Sigmoid colon (tissue), 6 donors: ENCODE measurements at regions not wholly inside any gene's neighbourhood (a gene's known extent, or its start where the extent isn't known, plus 50 kb on each side); places are given as distances from the start of the nearest gene placed in this dataset.

ENCODE experiments used
- DNase-seq: peaks from one replicate; pipeline ENCODE4 v3.0.0-alpha.2; 2019
- H3K27ac ChIP-seq, 4 donors: fragments of 200-600 bp; sonication (generic); one replicate each; pipeline ENCODE4 v1.5.1; 2016 to 2019; ENCODE audit warnings: mild to moderate bottlenecking in 1 of 4
- H3K27me3 ChIP-seq, 3 donors: fragments of 200-600 bp; sonication (generic); one replicate each; pipeline ENCODE4 v1.5.1; 2019; ENCODE audit warnings: mild to moderate bottlenecking in 1 of 3
- H3K36me3 ChIP-seq, 4 donors: fragments of 200-600 bp; sonication (generic); one replicate each; pipeline ENCODE4 v1.5.1; 2016 to 2019
- H3K4me1 ChIP-seq, 4 donors: fragments of 200-600 bp; sonication (generic); one replicate each; pipeline ENCODE4 v1.5.1; 2017 to 2019
- H3K4me3 ChIP-seq, 4 donors: fragments of 200-600 bp; sonication (generic); one replicate each; pipeline ENCODE4 v1.5.1; 2017 to 2019; ENCODE audit warnings: mild to moderate bottlenecking in 2 of 4, moderate library complexity in 1 of 4
- H3K9me3 ChIP-seq, 4 donors: fragments of 200-600 bp in 3 of 4; sonication (generic) in 3 of 4; one replicate each; pipeline versions ENCODE4 v1.5.1 to v1.6.1; 2013 to 2019
- EP300 ChIP-seq, 4 donors: sonication (generic); formaldehyde crosslinking; IDR thresholded peaks; one replicate each; pipeline ENCODE4 v1.6.1; 2017; ENCODE audit warnings: antibody characterized with exemption in 4 of 4
- POLR2A ChIP-seq, 2 donors: fragments of 450-650 bp; IDR thresholded peaks; one replicate each; pipeline ENCODE4 v1.6.1; 2016; ENCODE audit warnings: antibody characterized with exemption in 2 of 2, mild to moderate bottlenecking in 2 of 2, moderate library complexity in 2 of 2
- POLR2AphosphoS5 ChIP-seq, 4 donors: sonication (generic); formaldehyde crosslinking; IDR thresholded peaks; one replicate each; pipeline ENCODE4 v1.6.1; 2017; ENCODE audit warnings: antibody characterized with exemption in 4 of 4
- WGBS, 2 donors: extraction: QIAGEN DNeasy Blood & Tissue Kit; methylation state at CpG; one replicate each; pipeline ENCODE4 v1.1.7; 2013; 5-methylcytosine and 5-hydroxymethylcytosine counted together
- intact Hi-C: fragments of 100-400 bp; cut with DNase I; formaldehyde crosslinking; loops from one replicate; pipeline ENCODE4 v1.15.1; 2023
- TF ChIP-seq, protein P1 (sequence below), 4 experiments: fragments of 450-650 bp in 3 of 4; fragments of 200-600 bp in 1 of 4; IDR thresholded peaks; one replicate each; pipeline ENCODE4 v1.5.1; 2016 to 2019; ENCODE audit warnings: antibody characterized with exemption in 4 of 4, mild to moderate bottlenecking in 3 of 4, moderate library complexity in 2 of 4
- donor health status: healthy with polysubstance abuse.
- donor health status: healthy.

DNA sequence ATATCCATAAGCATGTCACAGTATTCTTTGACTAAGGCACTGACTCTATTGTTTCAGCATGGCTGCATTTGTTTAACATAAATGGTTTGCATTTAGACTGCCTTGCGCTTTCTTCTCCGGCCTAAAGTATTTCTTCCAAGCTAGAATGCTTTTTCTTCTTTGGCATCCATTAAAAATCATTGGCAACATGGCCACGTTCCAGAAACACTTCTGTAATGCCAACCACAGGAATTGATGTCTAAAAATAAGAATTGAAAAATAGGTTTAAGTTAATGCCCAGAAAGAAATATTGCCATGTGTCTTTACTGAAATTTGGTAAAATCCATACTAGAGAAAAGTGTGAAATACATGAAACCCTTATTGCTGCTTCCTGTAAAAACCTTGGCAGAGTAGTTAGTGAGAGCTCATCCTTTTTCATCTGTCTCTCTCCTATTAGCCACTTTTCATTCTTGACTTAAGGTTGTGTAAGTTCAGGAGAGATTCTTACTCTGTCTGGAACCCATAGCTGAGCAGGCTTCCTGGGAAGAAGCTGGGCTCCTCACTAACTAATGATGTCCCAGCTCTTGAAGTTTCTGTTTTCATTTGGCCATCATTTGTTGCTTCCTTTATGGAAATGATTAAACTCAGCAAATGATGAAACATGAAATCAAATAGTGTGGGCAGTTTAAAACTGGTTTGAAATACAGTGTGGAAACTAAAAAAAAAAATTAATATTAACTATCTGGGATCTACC is 58.2 kb upstream of the RPS23 start:
- DNase-seq = no peak
- no peaks in the 10 kb centered on the region for H3K36me3 ChIP-seq
- no peaks in the 10 kb centered on the region for H3K9me3 ChIP-seq
- H3K4me1 ChIP-seq = peaks cover 0 to 29% (median 18%) of the 10 kb centered on the region in 4 donors
- intact Hi-C loops = no loop called here
- no peak overlapping the region for H3K4me3 ChIP-seq
- H3K27ac ChIP-seq = no peak overlapping the region
- no peak for TF ChIP-seq EP300 (IDR thresholded peaks at IDR 0.05)
- H3K27me3 ChIP-seq = no peaks in the 10 kb centered on the region
- 94 to 95% methylated on average over 3 of the region's 3 CpGs for WGBS, 2 donors

DNA sequence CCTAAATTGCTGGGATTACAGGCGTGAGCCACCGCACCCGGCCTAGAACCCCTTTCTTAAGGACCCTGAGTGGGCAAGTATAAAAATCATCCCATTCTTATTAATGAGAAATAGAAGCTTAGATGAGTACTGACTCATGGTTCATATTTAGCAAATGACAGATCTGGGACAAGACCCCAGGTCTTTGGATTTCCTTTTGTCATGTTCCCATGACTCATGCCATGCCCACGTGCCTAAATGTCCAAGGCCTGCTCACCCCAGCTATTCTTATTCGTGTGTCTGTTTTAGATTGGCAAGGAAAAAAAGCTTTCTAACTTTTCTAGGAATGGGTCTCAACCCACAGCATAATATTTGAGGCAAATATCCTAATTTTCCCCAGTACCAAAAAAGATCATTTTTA is 57.7 kb upstream of the RPS23 start:
- TF ChIP-seq POLR2AphosphoS5 (IDR thresholded peaks at IDR 0.05) = no peak
- H3K36me3 ChIP-seq = no peaks in the 10 kb centered on the region
- peaks cover 0 to 29% (median 18%) of the 10 kb centered on the region in 4 donors for H3K4me1 ChIP-seq
- no peak overlapping the region for H3K4me3 ChIP-seq
- no peak for DNase-seq
- peak overlapping the region in 2 of 4 donors; percentile 59 to 74 for H3K27ac ChIP-seq
- H3K27me3 ChIP-seq = no peaks in the 10 kb centered on the region
- 91 to 92% methylated on average over 5 of the region's 5 CpGs for WGBS, 2 donors
- no peaks in the 10 kb centered on the region for H3K9me3 ChIP-seq
- intact Hi-C loops = no loop called here

DNA sequence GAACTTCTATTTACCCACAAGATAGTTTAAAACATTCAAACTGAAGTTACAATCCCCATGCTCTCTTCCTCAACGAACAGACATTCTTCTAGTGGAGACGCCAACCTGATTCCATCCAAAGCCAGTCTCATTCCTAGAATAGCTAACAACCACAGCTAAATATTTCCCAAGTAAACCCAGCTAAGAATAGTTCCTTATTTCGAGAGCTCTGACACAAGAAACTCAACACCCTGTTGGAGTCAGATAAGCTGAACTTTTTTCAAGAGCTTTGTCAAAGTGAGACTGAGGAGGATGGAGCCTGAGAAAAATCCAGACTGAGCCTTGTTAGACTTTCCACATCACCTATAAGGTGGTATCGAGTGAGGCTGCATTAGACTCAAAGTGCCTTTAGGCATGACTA is 56.7 kb upstream of the RPS23 start:
- no peaks in the 10 kb centered on the region for H3K27me3 ChIP-seq
- no peak for DNase-seq
- intact Hi-C loops = no loop called here
- no peaks in the 10 kb centered on the region for H3K36me3 ChIP-seq
- no peak for TF ChIP-seq POLR2AphosphoS5 (IDR thresholded peaks at IDR 0.05)
- TF ChIP-seq, protein P1, sequence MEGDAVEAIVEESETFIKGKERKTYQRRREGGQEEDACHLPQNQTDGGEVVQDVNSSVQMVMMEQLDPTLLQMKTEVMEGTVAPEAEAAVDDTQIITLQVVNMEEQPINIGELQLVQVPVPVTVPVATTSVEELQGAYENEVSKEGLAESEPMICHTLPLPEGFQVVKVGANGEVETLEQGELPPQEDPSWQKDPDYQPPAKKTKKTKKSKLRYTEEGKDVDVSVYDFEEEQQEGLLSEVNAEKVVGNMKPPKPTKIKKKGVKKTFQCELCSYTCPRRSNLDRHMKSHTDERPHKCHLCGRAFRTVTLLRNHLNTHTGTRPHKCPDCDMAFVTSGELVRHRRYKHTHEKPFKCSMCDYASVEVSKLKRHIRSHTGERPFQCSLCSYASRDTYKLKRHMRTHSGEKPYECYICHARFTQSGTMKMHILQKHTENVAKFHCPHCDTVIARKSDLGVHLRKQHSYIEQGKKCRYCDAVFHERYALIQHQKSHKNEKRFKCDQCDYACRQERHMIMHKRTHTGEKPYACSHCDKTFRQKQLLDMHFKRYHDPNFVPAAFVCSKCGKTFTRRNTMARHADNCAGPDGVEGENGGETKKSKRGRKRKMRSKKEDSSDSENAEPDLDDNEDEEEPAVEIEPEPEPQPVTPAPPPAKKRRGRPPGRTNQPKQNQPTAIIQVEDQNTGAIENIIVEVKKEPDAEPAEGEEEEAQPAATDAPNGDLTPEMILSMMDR (IDR thresholded peaks at IDR 0.05) = no peak
- no peak for TF ChIP-seq EP300 (IDR thresholded peaks at IDR 0.05)
- no peak for TF ChIP-seq POLR2A (IDR thresholded peaks at IDR 0.05)
- H3K4me3 ChIP-seq = no peak overlapping the region
- peaks cover 0 to 29% (median 18%) of the 10 kb centered on the region in 4 donors for H3K4me1 ChIP-seq
- no peaks in the 10 kb centered on the region for H3K9me3 ChIP-seq
- peak overlapping the region in 3 of 4 donors; percentile 35 to 74 (median 59) for H3K27ac ChIP-seq
- WGBS, 2 donors = 58 to 74% methylated on average over 4 of the region's 4 CpGs

DNA sequence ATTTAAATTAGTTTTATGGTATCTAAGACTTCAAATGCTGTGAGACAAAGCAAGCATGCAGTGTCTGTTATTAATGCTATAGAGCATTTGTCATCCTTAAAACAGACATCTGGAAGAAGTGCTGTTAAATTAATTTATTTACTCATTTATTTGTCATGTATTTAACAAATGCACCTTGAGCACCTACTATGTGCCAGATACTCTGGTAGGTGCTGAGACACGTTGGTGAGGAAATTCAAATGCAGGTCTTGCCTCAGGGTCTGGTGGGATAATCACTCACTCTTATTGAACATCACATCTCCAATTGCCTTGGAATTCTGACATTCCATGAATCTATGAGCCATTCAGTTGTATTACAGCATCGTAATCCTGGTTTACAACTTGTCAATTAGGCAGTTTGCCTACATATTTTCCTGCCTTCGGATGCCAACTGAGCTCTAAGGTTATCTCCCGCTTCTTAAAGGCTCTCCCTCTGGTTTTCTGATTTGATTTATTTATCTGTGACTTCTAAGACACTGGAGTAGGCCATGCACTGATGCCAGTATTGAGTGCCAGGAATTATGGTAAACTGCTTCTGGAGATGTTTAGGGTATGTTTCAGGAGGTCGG is 56.0 kb upstream of the RPS23 start:
- WGBS, 2 donors = 44 to 66% methylated on average over 5 of the region's 5 CpGs
- intact Hi-C loops = no loop called here

DNA sequence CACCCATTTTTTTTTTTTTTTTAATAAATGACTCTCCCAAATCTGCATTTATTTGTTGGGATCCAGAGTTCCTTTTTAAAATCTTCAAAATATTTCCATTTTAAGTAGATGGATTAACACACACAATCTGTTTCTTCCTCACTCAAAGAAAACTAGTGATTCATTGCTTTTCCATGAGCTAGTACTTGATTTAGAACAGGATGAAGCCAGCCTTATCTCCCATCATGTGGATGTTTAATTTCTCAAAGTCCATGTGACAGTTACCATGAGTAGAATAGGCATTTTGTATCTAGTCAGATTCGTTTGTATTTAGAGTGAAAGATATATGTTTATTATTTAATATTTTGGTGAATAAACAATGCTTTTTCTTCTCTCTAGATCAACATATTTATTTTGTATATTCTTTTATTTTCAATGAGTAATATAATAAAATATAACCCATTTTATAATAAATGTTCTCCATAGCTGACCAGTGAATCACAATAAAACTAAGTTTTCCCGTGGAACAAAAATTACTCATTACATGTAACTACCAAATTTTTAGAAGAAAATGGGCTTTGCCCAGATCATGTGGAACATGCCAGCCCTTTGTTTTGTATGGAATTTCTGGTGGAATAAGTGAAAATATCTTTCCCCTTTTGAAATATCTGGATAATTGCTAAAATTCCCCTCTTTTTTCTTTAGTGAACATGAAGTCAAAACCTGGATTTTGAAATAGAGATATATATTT is 54.9 kb upstream of the RPS23 start:
- WGBS, 2 donors = 74 to 77% methylated on average over 2 of the region's 2 CpGs

More for the DNA sequence above, 56.0 kb upstream of the RPS23 start:
- no peak for TF ChIP-seq POLR2A (IDR thresholded peaks at IDR 0.05)
- no peak overlapping the region for H3K4me3 ChIP-seq
- DNase-seq = no peak
- peaks cover 0 to 29% (median 18%) of the 10 kb centered on the region in 4 donors for H3K4me1 ChIP-seq
- H3K27ac ChIP-seq = peak overlapping the region in 2 of 4 donors; percentile 59 to 74
- no peaks in the 10 kb centered on the region for H3K9me3 ChIP-seq
- no peaks in the 10 kb centered on the region for H3K36me3 ChIP-seq
- H3K27me3 ChIP-seq = no peaks in the 10 kb centered on the region

More for the DNA sequence above, 54.9 kb upstream of the RPS23 start:
- H3K27me3 ChIP-seq = no peaks in the 10 kb centered on the region
- peaks cover 0 to 29% (median 18%) of the 10 kb centered on the region in 4 donors for H3K4me1 ChIP-seq
- DNase-seq = no peak
- H3K4me3 ChIP-seq = no peak overlapping the region
- TF ChIP-seq, protein P1 (IDR thresholded peaks at IDR 0.05) = no peak
- no peak for TF ChIP-seq POLR2A (IDR thresholded peaks at IDR 0.05)
- TF ChIP-seq EP300 (IDR thresholded peaks at IDR 0.05) = no peak
- no peak for TF ChIP-seq POLR2AphosphoS5 (IDR thresholded peaks at IDR 0.05)
- H3K36me3 ChIP-seq = no peaks in the 10 kb centered on the region
- H3K27ac ChIP-seq = peak overlapping the region in 1 of 4 donors; percentile 53
- H3K9me3 ChIP-seq = no peaks in the 10 kb centered on the region
- intact Hi-C loops = no loop called here
